ENCODE measurements at regions not wholly inside any gene's neighbourhood (a gene's known extent, or its start where the extent isn't known, plus 50 kb on each side); places are given as distances from the start of the nearest gene placed in this dataset.
A peak's percentile ranks its signal among the peaks of the same experiment; 100 is the strongest.

DNA sequence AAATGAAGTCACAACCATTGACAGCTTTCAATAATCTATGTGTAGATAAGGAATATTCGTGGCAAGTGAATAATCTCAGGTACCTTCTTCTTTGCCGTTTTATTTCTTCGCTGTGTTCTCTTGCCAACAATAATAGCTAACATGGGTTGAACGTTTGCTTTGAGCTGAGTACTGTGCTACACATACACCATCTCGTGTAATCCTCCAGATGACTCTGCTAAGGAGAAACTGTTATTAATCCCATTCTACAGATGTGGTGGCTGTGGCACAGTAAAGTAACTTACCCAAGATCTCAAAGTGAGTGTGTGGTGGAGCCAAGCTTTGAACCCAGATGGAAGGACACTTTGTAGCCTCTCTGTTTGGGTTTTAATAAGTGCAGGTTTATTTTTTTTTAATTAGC is 179.7 kb downstream of the C9orf152 start:
- Mint-ChIP-seq H3K36me3 (ENCODE audit: low read depth) (no peaks in the 10 kb centered on the region), H3K4me3 (no peak overlapping the region), H3K9me3 (no peaks in the 10 kb centered on the region), H3K27me3 (no peaks in the 10 kb centered on the region), H3K4me1 (ENCODE audit: low read depth) (peaks cover 26% of the 10 kb centered on the region), H3K27ac (no peak overlapping the region)
- Histone ChIP-seq H3K27ac (ENCODE audit: low read depth in 1 of 2, low read length in 2 of 2) (no peak overlapping the region), H3K27me3 (ENCODE audit: control insufficient read depth in 1 of 2, insufficient read depth in 2 of 2, low read length in 2 of 2) (no peaks in the 10 kb centered on the region), H3K4me1 (ENCODE audit: insufficient read depth, low read length) (peaks cover 14% of the 10 kb centered on the region), H3K36me3 (ENCODE audit: insufficient read depth, low read length) (no peaks in the 10 kb centered on the region), H3K9me3 (ENCODE audit: control insufficient read depth in 1 of 2, insufficient read depth in 1 of 2, low read length in 2 of 2) (no peaks in the 10 kb centered on the region), H3K4me3 (ENCODE audit: low read length) (no peak overlapping the region)
- CTCF ChIA-PET: interaction anchor here (1.1 kb wide), 1 partner anchor 14 kb away, joined by 3 read pairs; no protein-coding TSS in a partner anchor
- POLR2A ChIA-PET: interaction anchor here (1.5 kb wide), 1 partner anchor 21 kb away, joined by 3 read pairs; no protein-coding TSS in a partner anchor
- TF ChIP-seq, protein P1, sequence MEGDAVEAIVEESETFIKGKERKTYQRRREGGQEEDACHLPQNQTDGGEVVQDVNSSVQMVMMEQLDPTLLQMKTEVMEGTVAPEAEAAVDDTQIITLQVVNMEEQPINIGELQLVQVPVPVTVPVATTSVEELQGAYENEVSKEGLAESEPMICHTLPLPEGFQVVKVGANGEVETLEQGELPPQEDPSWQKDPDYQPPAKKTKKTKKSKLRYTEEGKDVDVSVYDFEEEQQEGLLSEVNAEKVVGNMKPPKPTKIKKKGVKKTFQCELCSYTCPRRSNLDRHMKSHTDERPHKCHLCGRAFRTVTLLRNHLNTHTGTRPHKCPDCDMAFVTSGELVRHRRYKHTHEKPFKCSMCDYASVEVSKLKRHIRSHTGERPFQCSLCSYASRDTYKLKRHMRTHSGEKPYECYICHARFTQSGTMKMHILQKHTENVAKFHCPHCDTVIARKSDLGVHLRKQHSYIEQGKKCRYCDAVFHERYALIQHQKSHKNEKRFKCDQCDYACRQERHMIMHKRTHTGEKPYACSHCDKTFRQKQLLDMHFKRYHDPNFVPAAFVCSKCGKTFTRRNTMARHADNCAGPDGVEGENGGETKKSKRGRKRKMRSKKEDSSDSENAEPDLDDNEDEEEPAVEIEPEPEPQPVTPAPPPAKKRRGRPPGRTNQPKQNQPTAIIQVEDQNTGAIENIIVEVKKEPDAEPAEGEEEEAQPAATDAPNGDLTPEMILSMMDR (IDR thresholded peaks at IDR 0.05): no peak
- no peak for ATAC-seq (ENCODE audit: poor library complexity)
- intact Hi-C loops (cut with DNase I, micrococcal nuclease): no loop called here
- no peak for DNase-seq

DNA sequence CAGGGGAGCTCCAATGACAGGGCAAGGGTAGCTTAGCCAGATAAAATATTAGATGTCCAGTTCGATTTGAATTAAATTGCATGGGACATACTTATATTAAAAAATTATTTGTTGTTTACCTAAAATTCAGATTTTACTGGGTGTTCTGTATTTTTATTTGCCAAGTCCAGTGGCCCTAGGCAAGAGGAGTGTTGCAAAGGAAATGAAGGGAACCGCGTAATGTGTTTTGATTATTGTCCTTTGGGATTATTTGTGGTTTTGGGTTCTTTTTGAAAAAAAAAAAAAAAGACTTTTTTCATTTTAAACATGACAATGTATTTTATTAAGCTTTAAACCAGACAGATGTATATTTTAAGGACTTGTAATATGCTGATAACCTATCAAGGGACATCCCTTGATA is 179.3 kb downstream of the C9orf152 start:
- no peaks in the 10 kb centered on the region for H3K9me3 ChIP-seq (ENCODE audit: control insufficient read depth in 1 of 2, insufficient read depth in 1 of 2, low read length in 2 of 2)
- no peaks in the 10 kb centered on the region for H3K36me3 ChIP-seq (ENCODE audit: insufficient read depth, low read length)
- TF ChIP-seq, protein P1 (IDR thresholded peaks at IDR 0.05): no peak
- DNase-seq: no peak
- peaks cover 14% of the 10 kb centered on the region for H3K4me1 ChIP-seq (ENCODE audit: insufficient read depth, low read length)
- CTCF ChIA-PET: interaction anchor here (1.1 kb wide), 1 partner anchor 15 kb away, joined by 3 read pairs; no protein-coding TSS in a partner anchor
- ATAC-seq (ENCODE audit: poor library complexity): no peak
- Mint-ChIP-seq H3K27me3 (no peaks in the 10 kb centered on the region), H3K9me3 (no peaks in the 10 kb centered on the region), H3K27ac (no peak overlapping the region), H3K4me3 (no peak overlapping the region), H3K36me3 (ENCODE audit: low read depth) (no peaks in the 10 kb centered on the region), H3K4me1 (ENCODE audit: low read depth) (peaks cover 26% of the 10 kb centered on the region)
- H3K4me3 ChIP-seq (ENCODE audit: low read length): no peak overlapping the region
- no peaks in the 10 kb centered on the region for H3K27me3 ChIP-seq (ENCODE audit: control insufficient read depth in 1 of 2, insufficient read depth in 2 of 2, low read length in 2 of 2)
- intact Hi-C loops (cut with DNase I, micrococcal nuclease): no loop called here
- no peak overlapping the region for H3K27ac ChIP-seq (ENCODE audit: low read depth in 1 of 2, low read length in 2 of 2)
- POLR2A ChIA-PET: interaction anchor here (1.5 kb wide), 1 partner anchor 21 kb away, joined by 3 read pairs; no protein-coding TSS in a partner anchor

DNA sequence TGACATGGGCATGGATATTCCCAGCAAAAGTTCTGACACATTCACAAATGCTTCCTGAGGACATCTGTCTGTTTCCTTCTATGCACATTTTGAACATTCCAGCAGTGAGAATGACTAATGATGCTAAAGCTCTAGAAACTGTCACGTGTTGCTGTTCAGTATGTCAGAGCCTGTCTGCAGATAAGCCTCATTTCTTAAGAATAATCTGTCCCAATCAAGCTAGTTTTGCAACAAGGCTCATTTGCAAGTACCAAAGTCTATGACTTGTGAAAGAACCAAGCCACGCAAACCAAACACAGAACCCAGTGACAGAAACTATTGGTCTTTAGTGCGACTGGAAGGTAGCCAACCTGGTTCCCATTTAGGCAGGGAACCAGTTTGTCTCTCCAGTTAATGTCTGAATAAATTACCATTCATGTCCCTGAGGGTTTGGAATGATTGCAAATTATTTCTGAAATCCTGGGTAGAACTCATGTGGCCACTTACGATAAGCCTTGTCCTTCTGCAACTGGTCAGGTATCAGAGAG is 178.5 kb downstream of the C9orf152 start:
- Mint-ChIP-seq H3K27me3 (no peaks in the 10 kb centered on the region), H3K9me3 (no peaks in the 10 kb centered on the region), H3K27ac (no peak overlapping the region), H3K4me1 (ENCODE audit: low read depth) (peaks cover 26% of the 10 kb centered on the region), H3K4me3 (no peak overlapping the region), H3K36me3 (ENCODE audit: low read depth) (no peaks in the 10 kb centered on the region)
- POLR2A ChIA-PET: interaction anchor here (1.5 kb wide), 1 partner anchor 20 kb away, joined by 3 read pairs; no protein-coding TSS in a partner anchor
- peak in 2 of 14 experiments; percentile 45 to 57 for DNase-seq
- ATAC-seq (ENCODE audit: poor library complexity): peak; percentile 29
- intact Hi-C loops (cut with DNase I, micrococcal nuclease): no loop called here
- CTCF ChIA-PET: no interaction called here
- Histone ChIP-seq H3K27me3 (ENCODE audit: control insufficient read depth in 1 of 2, insufficient read depth in 2 of 2, low read length in 2 of 2) (no peaks in the 10 kb centered on the region), H3K36me3 (ENCODE audit: insufficient read depth, low read length) (no peaks in the 10 kb centered on the region), H3K9me3 (ENCODE audit: control insufficient read depth in 1 of 2, insufficient read depth in 1 of 2, low read length in 2 of 2) (no peaks in the 10 kb centered on the region), H3K4me1 (ENCODE audit: insufficient read depth, low read length) (peaks cover 14% of the 10 kb centered on the region), H3K27ac (ENCODE audit: low read depth in 1 of 2, low read length in 2 of 2) (no peak overlapping the region), H3K4me3 (ENCODE audit: low read length) (no peak overlapping the region)
- TF ChIP-seq, protein P1 (IDR thresholded peaks at IDR 0.05): no peak
